Transverse colon (tissue), 3 donors: ENCODE measurements at regions not wholly inside any gene's neighbourhood (a gene's known extent, or its start where the extent isn't known, plus 50 kb on each side); places are given as distances from the start of the nearest gene placed in this dataset.

Experiments
- EP300 ChIP-seq: sonication (generic); formaldehyde crosslinking; IDR thresholded peaks from one replicate; pipeline ENCODE4 v1.6.1; 2017; ENCODE audit warnings: antibody characterized with exemption, low read depth
- POLR2AphosphoS5 ChIP-seq, 3 donors: sonication (generic); formaldehyde crosslinking; IDR thresholded peaks; one replicate each; pipeline ENCODE4 v1.6.1; 2016; ENCODE audit warnings: antibody characterized with exemption in 3 of 3

DNA sequence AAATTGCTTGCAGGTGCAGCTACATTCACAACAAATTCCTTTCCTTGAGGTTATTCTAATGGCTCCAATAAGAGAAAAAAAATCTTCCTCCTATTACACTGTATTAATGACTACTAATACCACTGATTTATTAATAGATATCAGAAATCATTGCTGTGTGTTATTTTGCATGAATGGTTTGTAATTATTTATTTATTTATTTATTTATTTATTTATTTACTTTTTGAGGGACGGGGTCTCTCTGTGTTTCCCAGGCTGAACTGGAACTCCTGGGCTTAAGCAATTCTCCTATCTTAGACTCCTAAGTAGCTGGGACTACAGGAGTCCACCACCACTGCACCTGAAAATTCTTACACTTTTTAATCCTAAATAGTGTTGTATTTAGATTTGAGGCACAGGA lies 390.4 kb downstream of the SI start:
- TF ChIP-seq EP300 (no peak), POLR2AphosphoS5 (IDR thresholded peaks at IDR 0.05) (no peak)
